SK-N-SH (cell line): ENCODE measurements at regions not wholly inside any gene's neighbourhood (a gene's known extent, or its start where the extent isn't known, plus 50 kb on each side); places are given as distances from the start of the nearest gene placed in this dataset.

Source experiments
- CTCF ChIA-PET: fragments of 300-600, 350-600 bp; formaldehyde crosslinking; extraction: SDS; loops from one replicate; lab custom pipeline; 2021; lab: Yijun Ruan, JAX
- POLR2A ChIA-PET: fragments of 350-600 bp; sonication (Branson Sonifier 250); formaldehyde crosslinking; extraction: SDS; loops from one replicate; lab custom pipeline; 2020; ENCODE audit warnings: antibody characterized with exemption, inconsistent platforms; lab: Yijun Ruan, JAX
- DNase-seq: peaks from one replicate; pipeline ENCODE4 v3.0.0; 2012
- H2AFZ ChIP-seq: fragments of 200-600 bp; sonication (generic); 2 replicates; pipeline ENCODE4 v1.8.1; 2016; ENCODE audit warnings: antibody characterized with exemption, mild to moderate bottlenecking, low read depth
- H3F3A ChIP-seq: fragments of 200-600 bp; sonication (generic); replicated peaks from 2 replicates; pipeline ENCODE3; 2016; ENCODE audit warnings: antibody characterized with exemption, mild to moderate bottlenecking; ENCODE audit not compliant: insufficient read depth
- H3K27ac ChIP-seq, 2 experiments: fragments of 200-500 bp in 1 of 2; fragments of 200-600 bp in 1 of 2; sonication (Bioruptor generic) in 1 of 2; sonication (generic), shearing (Covaris generic) in 1 of 2; 2 replicates each; pipeline versions ENCODE4 v1.5.1 to v1.6.1; 2014 to 2016; ENCODE audit warnings: low read depth in 2 of 2, inconsistent platforms in 1 of 2, low read length in 1 of 2, mild to moderate bottlenecking in 1 of 2, mixed read lengths in 1 of 2
- H3K27me3 ChIP-seq: fragments of 200-600 bp; sonication (generic), shearing (Covaris generic); 2 replicates; pipeline ENCODE4 v1.6.1; 2016; ENCODE audit warnings: mixed run types; ENCODE audit not compliant: insufficient read depth
- H3K36me3 ChIP-seq, 2 experiments: fragments of 200-500 bp in 1 of 2; fragments of 200-600 bp in 1 of 2; sonication (Bioruptor generic) in 1 of 2; sonication (generic) in 1 of 2; replicated peaks in 1 of 2; 2 replicates each; pipeline versions ENCODE3 to v1.5.1; 2014 to 2016; ENCODE audit warnings: low read length in 1 of 2, mild to moderate bottlenecking in 1 of 2; ENCODE audit not compliant: insufficient read depth in 2 of 2, control insufficient read depth in 1 of 2
- H3K4me1 ChIP-seq, 2 experiments: fragments of 200-500 bp in 1 of 2; fragments of 200-600 bp in 1 of 2; sonication (Bioruptor generic) in 1 of 2; sonication (generic), shearing (Covaris generic) in 1 of 2; 2 replicates each; pipeline versions ENCODE4 v1.5.1 to v1.6.1; 2014 to 2016; ENCODE audit warnings: low read depth in 1 of 2, low read length in 1 of 2, mixed run types in 1 of 2; ENCODE audit not compliant: insufficient read depth in 2 of 2, control insufficient read depth in 1 of 2
- H3K4me2 ChIP-seq: fragments of 200-600 bp; sonication (generic), shearing (Covaris generic); 2 replicates; pipeline ENCODE4 v1.6.1; 2017; ENCODE audit warnings: mixed run types
- H3K4me3 ChIP-seq, 2 experiments: fragments of 200-500 bp in 1 of 2; fragments of 200-600 bp in 1 of 2; sonication (Bioruptor generic) in 1 of 2; sonication (generic), shearing (Covaris generic) in 1 of 2; 2 replicates each; pipeline versions ENCODE4 v1.5.1 to v1.8.1; 2014 to 2016; ENCODE audit warnings: low read depth in 2 of 2, inconsistent platforms in 1 of 2, low read length in 1 of 2, mild to moderate bottlenecking in 1 of 2, mixed read lengths in 1 of 2, moderate library complexity in 1 of 2
- H3K79me2 ChIP-seq: fragments of 200-600 bp; sonication (generic); 2 replicates; pipeline ENCODE4 v1.8.1; 2017; ENCODE audit warnings: mild to moderate bottlenecking; ENCODE audit not compliant: insufficient read depth
- H3K9ac ChIP-seq: fragments of 200-600 bp; sonication (generic); 2 replicates; pipeline ENCODE4 v1.6.1; 2017; ENCODE audit warnings: mixed run types
- H3K9me2 ChIP-seq: fragments of 200-600 bp; sonication (generic); 2 replicates; pipeline ENCODE4 v1.6.1; 2017; ENCODE audit warnings: mixed run types
- H3K9me3 ChIP-seq: fragments of 200-600 bp; sonication (generic); 2 replicates; pipeline ENCODE4 v1.6.1; 2017; ENCODE audit warnings: mixed run types, mild to moderate bottlenecking, moderate library complexity
- H4K20me1 ChIP-seq: fragments of 200-600 bp; sonication (generic); 2 replicates; pipeline ENCODE4 v1.6.1; 2017; ENCODE audit warnings: mild to moderate bottlenecking, mixed run types; ENCODE audit not compliant: insufficient read depth
- EP300 ChIP-seq, 2 experiments: IDR thresholded peaks; 2 replicates each; pipeline versions ENCODE4 v1.4.0 to v1.6.1; 2012; ENCODE audit warnings: borderline replicate concordance in 1 of 2, low read depth in 1 of 2, low read length in 1 of 2
- FOSL2 ChIP-seq: IDR thresholded peaks from 2 replicates; pipeline ENCODE4 v1.4.0; 2012; ENCODE audit warnings: low read depth, mild to moderate bottlenecking, moderate library complexity, borderline replicate concordance
- FOXJ3 ChIP-seq: sonication (generic); formaldehyde crosslinking; IDR thresholded peaks from 2 replicates; pipeline ENCODE4 v1.5.1; 2020; ENCODE audit warnings: mild to moderate bottlenecking, missing genetic modification reagents
- FOXM1 ChIP-seq: IDR thresholded peaks from 2 replicates; pipeline ENCODE4 v1.4.0; 2012; ENCODE audit warnings: low read depth, mild to moderate bottlenecking
- GABPA ChIP-seq: IDR thresholded peaks from 2 replicates; pipeline ENCODE4 v1.4.0; 2012; ENCODE audit warnings: low read depth, mild to moderate bottlenecking
- GATA2 ChIP-seq: sonication (generic); formaldehyde crosslinking; IDR thresholded peaks from 2 replicates; pipeline ENCODE4 v1.5.0; 2020; ENCODE audit warnings: mild to moderate bottlenecking, missing genetic modification reagents
- JUND ChIP-seq: IDR thresholded peaks from 2 replicates; pipeline ENCODE4 v1.4.0; 2012
- MEF2A ChIP-seq: IDR thresholded peaks from 2 replicates; pipeline ENCODE4 v1.4.0; 2012; ENCODE audit warnings: low read depth, borderline replicate concordance
- MXI1 ChIP-seq: IDR thresholded peaks from 2 replicates; pipeline ENCODE4 v1.6.1; 2012; ENCODE audit warnings: mild to moderate bottlenecking, low read depth, low read length, improper control_type of control experiment
- RXRA ChIP-seq: IDR thresholded peaks from 2 replicates; pipeline ENCODE4 v1.4.0; 2012; ENCODE audit warnings: low read depth, mild to moderate bottlenecking, borderline replicate concordance
- SIN3A ChIP-seq: IDR thresholded peaks from 2 replicates; pipeline ENCODE4 v1.6.1; 2012; ENCODE audit warnings: low read depth, mild to moderate bottlenecking, low read length, moderate library complexity, borderline replicate concordance
- TCF12 ChIP-seq: IDR thresholded peaks from 2 replicates; pipeline ENCODE4 v1.4.0; 2012
- YY1 ChIP-seq: IDR thresholded peaks from 2 replicates; pipeline ENCODE4 v1.4.0; 2012; ENCODE audit warnings: low read depth, mild to moderate bottlenecking
- TF ChIP-seq, protein P1 (sequence below): IDR thresholded peaks from 2 replicates; pipeline ENCODE4 v1.4.0; 2012; ENCODE audit warnings: low read depth, borderline replicate concordance
- TF ChIP-seq, protein P2 (sequence below): IDR thresholded peaks from 2 replicates; pipeline ENCODE4 v1.4.0; 2012; ENCODE audit warnings: low read depth, borderline replicate concordance
- TF ChIP-seq, protein P3 (sequence below): IDR thresholded peaks from 2 replicates; pipeline ENCODE4; 2012
- TF ChIP-seq, protein P4 (sequence below): IDR thresholded peaks from 2 replicates; pipeline ENCODE4 v1.4.0; 2012; ENCODE audit warnings: low read depth

DNA sequence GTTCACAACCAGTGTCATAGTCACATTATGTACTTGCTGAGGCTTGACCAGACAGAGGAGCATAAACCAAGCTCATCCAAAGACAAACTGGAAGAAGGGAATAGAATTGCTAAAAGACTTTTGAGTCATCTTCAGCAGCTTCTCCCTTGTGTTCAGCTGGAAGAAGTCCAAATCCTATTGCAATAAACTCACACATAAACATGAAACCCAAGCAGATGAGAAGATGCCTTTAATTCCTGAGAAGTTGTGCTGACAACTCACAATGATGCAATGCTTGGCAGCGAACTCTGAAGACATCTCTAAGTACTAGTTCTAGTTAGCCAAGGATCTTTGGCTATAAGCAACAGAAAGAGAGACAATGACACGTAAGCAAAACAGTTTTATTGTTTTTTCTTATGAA, 642.1 kb downstream of the KCTD16 start (continued):
- TF ChIP-seq, protein P1, sequence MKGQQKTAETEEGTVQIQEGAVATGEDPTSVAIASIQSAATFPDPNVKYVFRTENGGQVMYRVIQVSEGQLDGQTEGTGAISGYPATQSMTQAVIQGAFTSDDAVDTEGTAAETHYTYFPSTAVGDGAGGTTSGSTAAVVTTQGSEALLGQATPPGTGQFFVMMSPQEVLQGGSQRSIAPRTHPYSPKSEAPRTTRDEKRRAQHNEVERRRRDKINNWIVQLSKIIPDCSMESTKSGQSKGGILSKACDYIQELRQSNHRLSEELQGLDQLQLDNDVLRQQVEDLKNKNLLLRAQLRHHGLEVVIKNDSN: no peak
- TF ChIP-seq SIN3A (no peak), EP300 (IDR thresholded peaks at IDR 0.05; ENCODE audit: borderline replicate concordance in 1 of 2, low read depth in 1 of 2, low read length in 1 of 2) (no peak)
- TF ChIP-seq, all 33 proteins: peak for 0

DNA sequence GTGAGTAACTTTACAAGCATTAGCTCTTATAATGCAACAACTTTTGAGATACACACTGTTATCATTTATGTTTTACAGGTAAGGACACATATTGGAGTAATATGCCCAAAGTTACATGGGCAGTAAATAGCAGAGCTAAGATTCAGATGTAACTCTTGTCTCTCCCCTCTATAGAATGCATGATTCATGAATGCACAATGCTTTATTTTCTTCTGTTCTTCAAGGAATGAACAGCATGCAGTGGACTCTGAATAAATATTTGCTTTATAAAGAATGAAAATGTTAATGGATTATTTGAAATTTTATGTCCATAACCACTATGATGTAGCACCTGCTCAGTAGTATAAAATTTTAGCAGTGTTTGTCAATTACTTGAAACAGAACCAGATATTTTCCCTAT, 629.5 kb downstream of the KCTD16 start:
- CTCF ChIA-PET: no interaction called here
- Histone ChIP-seq H3K4me2 (no peak overlapping the region), H3K4me1 (no peaks in the 10 kb centered on the region), H3K9ac (no peak overlapping the region), H3K9me2 (no peaks in the 10 kb centered on the region), H3K4me3 (no peak overlapping the region), H4K20me1 (no peaks in the 10 kb centered on the region), H3K27me3 (no peaks in the 10 kb centered on the region), H3K27ac (no peak overlapping the region), H3K79me2 (no peaks in the 10 kb centered on the region), H2AFZ (no peak overlapping the region), H3F3A (no peaks in the 10 kb centered on the region), H3K36me3 (no peaks in the 10 kb centered on the region), H3K9me3 (no peaks in the 10 kb centered on the region)
- POLR2A ChIA-PET: no interaction called here
- no peak for TF ChIP-seq YY1
- TF ChIP-seq, protein P2, sequence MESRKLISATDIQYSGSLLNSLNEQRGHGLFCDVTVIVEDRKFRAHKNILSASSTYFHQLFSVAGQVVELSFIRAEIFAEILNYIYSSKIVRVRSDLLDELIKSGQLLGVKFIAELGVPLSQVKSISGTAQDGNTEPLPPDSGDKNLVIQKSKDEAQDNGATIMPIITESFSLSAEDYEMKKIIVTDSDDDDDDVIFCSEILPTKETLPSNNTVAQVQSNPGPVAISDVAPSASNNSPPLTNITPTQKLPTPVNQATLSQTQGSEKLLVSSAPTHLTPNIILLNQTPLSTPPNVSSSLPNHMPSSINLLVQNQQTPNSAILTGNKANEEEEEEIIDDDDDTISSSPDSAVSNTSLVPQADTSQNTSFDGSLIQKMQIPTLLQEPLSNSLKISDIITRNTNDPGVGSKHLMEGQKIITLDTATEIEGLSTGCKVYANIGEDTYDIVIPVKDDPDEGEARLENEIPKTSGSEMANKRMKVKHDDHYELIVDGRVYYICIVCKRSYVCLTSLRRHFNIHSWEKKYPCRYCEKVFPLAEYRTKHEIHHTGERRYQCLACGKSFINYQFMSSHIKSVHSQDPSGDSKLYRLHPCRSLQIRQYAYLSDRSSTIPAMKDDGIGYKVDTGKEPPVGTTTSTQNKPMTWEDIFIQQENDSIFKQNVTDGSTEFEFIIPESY: no peak
- TF ChIP-seq FOSL2: no peak
- TF ChIP-seq FOXM1: no peak
- no peak for TF ChIP-seq MEF2A
- TF ChIP-seq, protein P3, sequence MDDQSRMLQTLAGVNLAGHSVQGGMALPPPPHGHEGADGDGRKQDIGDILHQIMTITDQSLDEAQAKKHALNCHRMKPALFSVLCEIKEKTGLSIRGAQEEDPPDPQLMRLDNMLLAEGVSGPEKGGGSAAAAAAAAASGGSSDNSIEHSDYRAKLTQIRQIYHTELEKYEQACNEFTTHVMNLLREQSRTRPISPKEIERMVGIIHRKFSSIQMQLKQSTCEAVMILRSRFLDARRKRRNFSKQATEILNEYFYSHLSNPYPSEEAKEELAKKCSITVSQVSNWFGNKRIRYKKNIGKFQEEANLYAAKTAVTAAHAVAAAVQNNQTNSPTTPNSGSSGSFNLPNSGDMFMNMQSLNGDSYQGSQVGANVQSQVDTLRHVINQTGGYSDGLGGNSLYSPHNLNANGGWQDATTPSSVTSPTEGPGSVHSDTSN: no peak
- no peak for TF ChIP-seq TCF12
- TF ChIP-seq GATA2 (CRISPR knock-in tag): no peak
- TF ChIP-seq RXRA: no peak
- TF ChIP-seq GABPA: no peak
- no peak for TF ChIP-seq MXI1
- TF ChIP-seq, protein P4, sequence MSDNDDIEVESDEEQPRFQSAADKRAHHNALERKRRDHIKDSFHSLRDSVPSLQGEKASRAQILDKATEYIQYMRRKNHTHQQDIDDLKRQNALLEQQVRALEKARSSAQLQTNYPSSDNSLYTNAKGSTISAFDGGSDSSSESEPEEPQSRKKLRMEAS: no peak
- no peak for TF ChIP-seq FOXJ3 (CRISPR knock-in tag)
- TF ChIP-seq JUND: no peak
- DNase-seq: no peak
